K562 (cell line): ENCODE measurements at regions not wholly inside any gene's neighbourhood (a gene's known extent, or its start where the extent isn't known, plus 50 kb on each side); places are given as distances from the start of the nearest gene placed in this dataset.

Experiments
- ATAC-seq: fragments of 200-7000 bp; cut with Tn5 transposase; 3 replicates; pipeline ENCODE4 v1.9.1; 2020; ENCODE audit warnings: moderate library complexity
- BruUV-seq: library from RNA; stranded (reverse); fragments of 400-500 nt; replicated peaks from 2 replicates; lab custom pipeline; 2021; lab: Mats Ljungman, UMichigan
- CTCF ChIA-PET: fragments of 300-600 bp; formaldehyde crosslinking; extraction: SDS; loops from one replicate; lab custom pipeline; 2021; ENCODE audit warnings: low intra/inter-chr PET ratio; lab: Yijun Ruan, JAX
- POLR2A ChIA-PET: fragments of 300-600, 350-650 bp; sonication (Branson Sonifier 250); formaldehyde crosslinking; extraction: SDS; loops from one replicate; lab custom pipeline; 2021; ENCODE audit warnings: antibody characterized with exemption, inconsistent platforms; lab: Yijun Ruan, JAX
- DNase-seq, 4 experiments: peaks; one replicate each; pipeline versions ENCODE4 v3.0.0 to v3.0.0-alpha.2; 2011 to 2018; ENCODE audit warnings: low spot score in 3 of 4, mixed read lengths in 3 of 4; ENCODE audit errors: extremely low read depth in 1 of 4
- FAIRE-seq: peaks from 2 replicates; lab custom pipeline; 2011; peaks lifted over from hg19 to GRCh38; lab: Jason Lieb, UNC
- H2AFZ ChIP-seq: 2 replicates; pipeline ENCODE4 v1.6.0; 2011; ENCODE audit warnings: low read depth, low read length, control low read depth, inconsistent platforms
- H3K27ac ChIP-seq: fragments of 200-600 bp; 3 replicates; pipeline ENCODE4 v1.8.0; 2011; ENCODE audit warnings: low read depth, mild to moderate bottlenecking, control low read depth, inconsistent platforms, low read length, moderate library complexity, mixed read lengths; ENCODE audit errors: extremely low read depth
- H3K27me3 ChIP-seq, 2 experiments: fragments of 300-600 bp in 1 of 2; 2 replicates in 1 of 2; 3 replicates in 1 of 2; pipeline versions ENCODE4 v1.6.0 to v1.8.0; 2011; ENCODE audit warnings: inconsistent platforms in 2 of 2, low read length in 2 of 2, mild to moderate bottlenecking in 1 of 2, mixed read lengths in 1 of 2, moderate library complexity in 1 of 2; ENCODE audit not compliant: control insufficient read depth in 2 of 2, insufficient read depth in 2 of 2
- H3K36me3 ChIP-seq: fragments of 300-600 bp; 3 replicates; pipeline ENCODE4 v1.8.0; 2011; ENCODE audit warnings: mild to moderate bottlenecking, low read length, inconsistent platforms; ENCODE audit not compliant: control insufficient read depth, insufficient read depth
- H3K4me1 ChIP-seq, 2 experiments: fragments of 200-600 bp in 1 of 2; replicated peaks in 1 of 2; 2 replicates in 1 of 2; 3 replicates in 1 of 2; pipeline versions ENCODE4 v1.5.1 to v1.8.0; 2011; ENCODE audit warnings: inconsistent platforms in 2 of 2, low read length in 2 of 2, mild to moderate bottlenecking in 1 of 2, mixed read lengths in 1 of 2, moderate library complexity in 1 of 2; ENCODE audit not compliant: control insufficient read depth in 2 of 2, insufficient read depth in 2 of 2
- H3K4me2 ChIP-seq: 2 replicates; pipeline ENCODE4 v1.6.1; 2011; ENCODE audit warnings: low read length, control low read depth, inconsistent platforms, mixed read lengths; ENCODE audit not compliant: insufficient read depth
- H3K4me3 ChIP-seq: fragments of 200-600 bp; sonication (generic), shearing (Covaris generic); 2 replicates; pipeline ENCODE4 v1.5.1; 2016; ENCODE audit warnings: control low read depth, inconsistent platforms
- H3K79me2 ChIP-seq: fragments of 200-600 bp; 3 replicates; pipeline ENCODE4 v1.8.0; 2011; ENCODE audit warnings: low read length, inconsistent platforms; ENCODE audit not compliant: control insufficient read depth, insufficient read depth
- H3K9ac ChIP-seq, 2 experiments: 2 replicates each; pipeline versions ENCODE4 v1.6.0 to v1.6.1; 2011; ENCODE audit warnings: low read depth in 2 of 2, low read length in 2 of 2, control low read depth in 1 of 2, inconsistent platforms in 1 of 2, mild to moderate bottlenecking in 1 of 2, mixed read lengths in 1 of 2; ENCODE audit not compliant: insufficient read depth in 1 of 2
- H3K9me1 ChIP-seq: one replicate; pipeline ENCODE4 v1.6.0; 2011; ENCODE audit warnings: inconsistent platforms, mild to moderate bottlenecking, low read length, moderate library complexity; ENCODE audit not compliant: control insufficient read depth, insufficient read depth
- H3K9me3 ChIP-seq: replicated peaks from 2 replicates; pipeline ENCODE4 v1.5.1; 2011; ENCODE audit warnings: low read depth, low read length, inconsistent platforms; ENCODE audit not compliant: control insufficient read depth, insufficient read depth
- H4K20me1 ChIP-seq: replicated peaks from 2 replicates; pipeline ENCODE4 v1.6.1; 2011; ENCODE audit warnings: low read length, inconsistent platforms, mixed read lengths; ENCODE audit not compliant: control insufficient read depth, insufficient read depth
- MED1 ChIP-seq: sonication (generic); formaldehyde crosslinking; IDR thresholded peaks from 2 replicates; pipeline ENCODE4 v1.8.1; 2023; ENCODE audit warnings: missing genetic modification reagents, borderline replicate concordance
- OTX1 ChIP-seq: fragments of 450-650 bp; formaldehyde crosslinking; IDR thresholded peaks from 2 replicates; pipeline ENCODE4 v1.4.0; 2022; ENCODE audit warnings: mild to moderate bottlenecking
- POLR2AphosphoS5 ChIP-seq: IDR thresholded peaks from 2 replicates; pipeline ENCODE4 v1.6.1; 2011; ENCODE audit warnings: mild to moderate bottlenecking, low read depth, low read length, moderate library complexity; ENCODE audit not compliant: control insufficient read depth, insufficient read depth
- SREBF2 ChIP-seq: sonication (generic); formaldehyde crosslinking; IDR thresholded peaks from 2 replicates; pipeline ENCODE4 v1.4.0; 2020; ENCODE audit warnings: mild to moderate bottlenecking, missing genetic modification reagents
- XRCC4 ChIP-seq: IDR thresholded peaks from one replicate; pipeline ENCODE4 v1.6.1; 2011; ENCODE audit not compliant: insufficient read depth, insufficient read length; ENCODE audit errors: extremely low read depth
- WGBS: fragments of 100-300 bp; shearing (Covaris generic); methylation state at CpG from one replicate; pipeline ENCODE4 v1.1.6; 2016; ENCODE audit warnings: low coverage, mixed read lengths; ENCODE audit not compliant: insufficient coverage; ENCODE audit errors: missing lambda C conversion rate; 5-methylcytosine and 5-hydroxymethylcytosine counted together
- in situ Hi-C: fragments of 300-500 bp; cut with MboI; formaldehyde crosslinking; loops from 4 replicates; pipeline ENCODE4 v1.15.0; 2018; ENCODE audit warnings: inconsistent platforms, mixed read lengths
- intact Hi-C: fragments of 100-400 bp; cut with micrococcal nuclease; formaldehyde crosslinking; loops from 2 replicates; pipeline ENCODE4 v1.14.2; 2022
- TF ChIP-seq, protein P1 (sequence below): sonication (generic); formaldehyde crosslinking; IDR thresholded peaks from 2 replicates; pipeline ENCODE4 v1.8.0; 2022; ENCODE audit warnings: missing genetic modification reagents, mild to moderate bottlenecking, borderline replicate concordance
- TF ChIP-seq, protein P2 (sequence below): fragments of 450-650 bp; IDR thresholded peaks from 2 replicates; pipeline ENCODE4 v1.6.1; 2016; ENCODE audit warnings: borderline replicate concordance
- TF ChIP-seq, protein P3 (sequence below): fragments of 450-650 bp; formaldehyde crosslinking; IDR thresholded peaks from 2 replicates; pipeline ENCODE4 v1.4.0; 2022; ENCODE audit warnings: missing genetic modification characterization

- no TSS peak for BruUV-seq
- CTCF ChIA-PET, result no interaction called here
Measured at GRCh38 chr1:187665483-187665882, 836.7 kb downstream of the PLA2G4A start.

DNA sequence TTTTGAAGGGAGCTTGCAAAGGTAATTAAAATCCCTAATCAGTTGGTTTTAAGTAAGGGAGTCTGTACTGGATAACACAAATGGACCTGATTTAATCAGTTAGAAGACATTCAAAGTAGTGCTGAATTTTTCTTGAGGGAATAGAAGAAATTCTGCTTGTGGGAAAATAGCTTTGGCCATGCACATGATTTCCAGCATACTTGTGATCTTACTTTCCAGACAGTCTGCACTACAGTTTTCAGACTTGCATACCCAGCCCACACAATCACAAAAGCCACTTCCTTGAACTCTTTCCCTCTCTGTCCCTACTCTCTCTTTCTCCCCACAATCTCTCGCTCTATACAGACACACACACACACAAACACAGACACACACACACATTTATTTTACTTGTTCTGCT is 852.1 kb downstream of the PLA2G4A start:
- WGBS, result 0% methylated on average over 1 of the region's 1 CpG
- TF ChIP-seq, protein P1, sequence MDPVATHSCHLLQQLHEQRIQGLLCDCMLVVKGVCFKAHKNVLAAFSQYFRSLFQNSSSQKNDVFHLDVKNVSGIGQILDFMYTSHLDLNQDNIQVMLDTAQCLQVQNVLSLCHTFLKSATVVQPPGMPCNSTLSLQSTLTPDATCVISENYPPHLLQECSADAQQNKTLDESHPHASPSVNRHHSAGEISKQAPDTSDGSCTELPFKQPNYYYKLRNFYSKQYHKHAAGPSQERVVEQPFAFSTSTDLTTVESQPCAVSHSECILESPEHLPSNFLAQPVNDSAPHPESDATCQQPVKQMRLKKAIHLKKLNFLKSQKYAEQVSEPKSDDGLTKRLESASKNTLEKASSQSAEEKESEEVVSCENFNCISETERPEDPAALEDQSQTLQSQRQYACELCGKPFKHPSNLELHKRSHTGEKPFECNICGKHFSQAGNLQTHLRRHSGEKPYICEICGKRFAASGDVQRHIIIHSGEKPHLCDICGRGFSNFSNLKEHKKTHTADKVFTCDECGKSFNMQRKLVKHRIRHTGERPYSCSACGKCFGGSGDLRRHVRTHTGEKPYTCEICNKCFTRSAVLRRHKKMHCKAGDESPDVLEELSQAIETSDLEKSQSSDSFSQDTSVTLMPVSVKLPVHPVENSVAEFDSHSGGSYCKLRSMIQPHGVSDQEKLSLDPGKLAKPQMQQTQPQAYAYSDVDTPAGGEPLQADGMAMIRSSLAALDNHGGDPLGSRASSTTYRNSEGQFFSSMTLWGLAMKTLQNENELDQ (CRISPR knock-in tag), result no peak
- TF ChIP-seq, protein P2, sequence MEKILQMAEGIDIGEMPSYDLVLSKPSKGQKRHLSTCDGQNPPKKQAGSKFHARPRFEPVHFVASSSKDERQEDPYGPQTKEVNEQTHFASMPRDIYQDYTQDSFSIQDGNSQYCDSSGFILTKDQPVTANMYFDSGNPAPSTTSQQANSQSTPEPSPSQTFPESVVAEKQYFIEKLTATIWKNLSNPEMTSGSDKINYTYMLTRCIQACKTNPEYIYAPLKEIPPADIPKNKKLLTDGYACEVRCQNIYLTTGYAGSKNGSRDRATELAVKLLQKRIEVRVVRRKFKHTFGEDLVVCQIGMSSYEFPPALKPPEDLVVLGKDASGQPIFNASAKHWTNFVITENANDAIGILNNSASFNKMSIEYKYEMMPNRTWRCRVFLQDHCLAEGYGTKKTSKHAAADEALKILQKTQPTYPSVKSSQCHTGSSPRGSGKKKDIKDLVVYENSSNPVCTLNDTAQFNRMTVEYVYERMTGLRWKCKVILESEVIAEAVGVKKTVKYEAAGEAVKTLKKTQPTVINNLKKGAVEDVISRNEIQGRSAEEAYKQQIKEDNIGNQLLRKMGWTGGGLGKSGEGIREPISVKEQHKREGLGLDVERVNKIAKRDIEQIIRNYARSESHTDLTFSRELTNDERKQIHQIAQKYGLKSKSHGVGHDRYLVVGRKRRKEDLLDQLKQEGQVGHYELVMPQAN, result no peak
- TF ChIP-seq POLR2AphosphoS5 (no peak), OTX1 (CRISPR knock-in tag) (no peak), XRCC4 (no peak), SREBF2 (no peak)

More at GRCh38 chr1:187665483-187665882, 836.7 kb downstream of the PLA2G4A start:
- 0 out of 2 replicates have a peak, but pooled peaks cover 3% of the 10 kb centered on the region for H3K9me3 ChIP-seq
- no peak overlapping the region for H3K9ac ChIP-seq
- DNase-seq (no peak), ATAC-seq (no peak), FAIRE-seq (no peak)
- WGBS, result 0% methylated on average over 2 of the region's 2 CpGs
- no peaks in the 10 kb centered on the region for H4K20me1 ChIP-seq
- no peak overlapping the region for H3K4me2 ChIP-seq
- H3K4me3 ChIP-seq, result no peak overlapping the region
- H3K27me3 ChIP-seq, result no peaks in the 10 kb centered on the region
- H3K79me2 ChIP-seq, result no peaks in the 10 kb centered on the region
- in situ Hi-C loops, result no loop called here
- TF ChIP-seq, protein P3, sequence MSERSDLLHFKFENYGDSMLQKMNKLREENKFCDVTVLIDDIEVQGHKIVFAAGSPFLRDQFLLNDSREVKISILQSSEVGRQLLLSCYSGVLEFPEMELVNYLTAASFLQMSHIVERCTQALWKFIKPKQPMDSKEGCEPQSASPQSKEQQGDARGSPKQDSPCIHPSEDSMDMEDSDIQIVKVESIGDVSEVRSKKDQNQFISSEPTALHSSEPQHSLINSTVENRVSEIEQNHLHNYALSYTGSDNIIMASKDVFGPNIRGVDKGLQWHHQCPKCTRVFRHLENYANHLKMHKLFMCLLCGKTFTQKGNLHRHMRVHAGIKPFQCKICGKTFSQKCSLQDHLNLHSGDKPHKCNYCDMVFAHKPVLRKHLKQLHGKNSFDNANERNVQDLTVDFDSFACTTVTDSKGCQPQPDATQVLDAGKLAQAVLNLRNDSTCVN (CRISPR knock-in tag), result no peak
- no peak for TF ChIP-seq MED1 (CRISPR knock-in tag)
- intact Hi-C loops, result no loop called here
- POLR2A ChIA-PET, result no interaction called here
- no peaks in the 10 kb centered on the region for H3K9me1 ChIP-seq
- H3K36me3 ChIP-seq, result no peaks in the 10 kb centered on the region
- no peak overlapping the region for H2AFZ ChIP-seq
- H3K27ac ChIP-seq, result no peak overlapping the region
- H3K4me1 ChIP-seq, result no peaks in the 10 kb centered on the region

More for the DNA sequence above, 852.1 kb downstream of the PLA2G4A start:
- no peak overlapping the region for H3K4me3 ChIP-seq
- H3K9me3 ChIP-seq, result no peaks in the 10 kb centered on the region
- no peaks in the 10 kb centered on the region for H3K79me2 ChIP-seq
- no peaks in the 10 kb centered on the region for H3K27me3 ChIP-seq
- no peaks in the 10 kb centered on the region for H4K20me1 ChIP-seq
- CTCF ChIA-PET, result no interaction called here
- H3K4me1 ChIP-seq, result no peaks in the 10 kb centered on the region
- FAIRE-seq (no peak), DNase-seq (no peak), ATAC-seq (no peak)
- H3K9me1 ChIP-seq, result no peaks in the 10 kb centered on the region
- H3K4me2 ChIP-seq, result no peak overlapping the region
- POLR2A ChIA-PET, result no interaction called here
- intact Hi-C loops, result no loop called here
- H3K9ac ChIP-seq, result no peak overlapping the region
- no peaks in the 10 kb centered on the region for H3K36me3 ChIP-seq
- BruUV-seq, result no TSS peak
- no peak overlapping the region for H2AFZ ChIP-seq
- in situ Hi-C loops, result no loop called here
- H3K27ac ChIP-seq, result no peak overlapping the region
